OCI-LY7 (cell line): ENCODE measurements at regions not wholly inside any gene's neighbourhood (a gene's known extent, or its start where the extent isn't known, plus 50 kb on each side); places are given as distances from the start of the nearest gene placed in this dataset.

Experiments used
- EZH2phosphoT487 ChIP-seq: fragments of 200-600 bp; sonication (generic); IDR thresholded peaks from 2 replicates; pipeline ENCODE4 v1.6.1; 2018; ENCODE audit warnings: low read depth, borderline replicate concordance, mild to moderate bottlenecking, mixed run types, antibody characterized with exemption, low read length, moderate library complexity, mixed read lengths
- TF ChIP-seq, protein P1 (sequence below): fragments of 200-600 bp; sonication (generic); conservative IDR thresholded peaks from 2 replicates; pipeline ENCODE4 v1.5.1; 2014; ENCODE audit warnings: mild to moderate bottlenecking, antibody characterized with exemption, low read length, moderate library complexity, mixed read lengths

DNA sequence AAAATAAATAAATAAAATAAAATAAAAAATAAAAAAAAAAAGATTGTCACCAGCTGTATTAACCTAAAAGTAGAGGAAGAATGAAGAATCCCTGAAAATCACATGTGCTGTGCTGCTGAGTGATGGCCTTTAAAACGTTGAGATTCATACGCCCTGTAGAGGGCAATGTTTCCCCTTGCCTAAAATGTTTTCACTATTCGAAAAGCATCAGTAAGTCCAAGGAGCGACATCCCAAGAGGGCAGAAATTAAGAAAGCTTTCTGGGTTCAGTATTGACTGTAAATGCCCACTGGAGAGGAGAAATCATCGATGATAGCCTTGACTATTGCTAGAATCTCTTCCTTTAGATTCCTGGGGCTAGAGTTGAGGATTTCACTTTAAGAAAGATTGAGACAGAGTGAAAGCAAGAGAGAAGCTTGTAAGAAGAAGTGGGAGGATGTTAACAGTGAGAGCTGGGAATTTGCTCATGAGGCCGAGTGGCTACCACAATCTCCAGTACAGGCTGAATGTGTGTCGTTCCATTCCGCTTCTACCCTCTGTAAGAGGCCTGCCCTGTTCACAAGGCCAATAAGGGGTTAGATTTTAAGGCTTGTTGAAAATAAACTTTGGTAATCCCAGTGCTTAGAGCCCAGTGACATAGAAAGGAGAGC lies 170.8 kb upstream of the FAM20A start:
- TF ChIP-seq, protein P1, sequence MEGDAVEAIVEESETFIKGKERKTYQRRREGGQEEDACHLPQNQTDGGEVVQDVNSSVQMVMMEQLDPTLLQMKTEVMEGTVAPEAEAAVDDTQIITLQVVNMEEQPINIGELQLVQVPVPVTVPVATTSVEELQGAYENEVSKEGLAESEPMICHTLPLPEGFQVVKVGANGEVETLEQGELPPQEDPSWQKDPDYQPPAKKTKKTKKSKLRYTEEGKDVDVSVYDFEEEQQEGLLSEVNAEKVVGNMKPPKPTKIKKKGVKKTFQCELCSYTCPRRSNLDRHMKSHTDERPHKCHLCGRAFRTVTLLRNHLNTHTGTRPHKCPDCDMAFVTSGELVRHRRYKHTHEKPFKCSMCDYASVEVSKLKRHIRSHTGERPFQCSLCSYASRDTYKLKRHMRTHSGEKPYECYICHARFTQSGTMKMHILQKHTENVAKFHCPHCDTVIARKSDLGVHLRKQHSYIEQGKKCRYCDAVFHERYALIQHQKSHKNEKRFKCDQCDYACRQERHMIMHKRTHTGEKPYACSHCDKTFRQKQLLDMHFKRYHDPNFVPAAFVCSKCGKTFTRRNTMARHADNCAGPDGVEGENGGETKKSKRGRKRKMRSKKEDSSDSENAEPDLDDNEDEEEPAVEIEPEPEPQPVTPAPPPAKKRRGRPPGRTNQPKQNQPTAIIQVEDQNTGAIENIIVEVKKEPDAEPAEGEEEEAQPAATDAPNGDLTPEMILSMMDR: peak; percentile 90
- TF ChIP-seq EZH2phosphoT487: no peak
